OCI-LY3 (cell line): ENCODE measurements at regions not wholly inside any gene's neighbourhood (a gene's known extent, or its start where the extent isn't known, plus 50 kb on each side); places are given as distances from the start of the nearest gene placed in this dataset.

Experiments used
- H2AFZ ChIP-seq: fragments of 200-600, 300-600 bp; shearing (Covaris generic); 2 replicates; pipeline ENCODE4 v1.6.0; 2014; ENCODE audit warnings: antibody characterized with exemption, low read depth, low read length
- H3K27ac ChIP-seq: fragments of 200-600, 300-600 bp; sonication (generic); 2 replicates; pipeline ENCODE4 v1.5.1; 2014; ENCODE audit warnings: mild to moderate bottlenecking, low read length, moderate library complexity, mixed read lengths
- H3K27me3 ChIP-seq: fragments of 200-600, 300-600 bp; sonication (generic); 2 replicates; pipeline ENCODE4 v1.6.1; 2014; ENCODE audit warnings: low read depth, low read length, mixed read lengths
- H3K36me3 ChIP-seq: fragments of 200-600, 300-600 bp; sonication (generic); replicated peaks from 2 replicates; pipeline ENCODE3; 2014; ENCODE audit warnings: low read depth, low read length, mixed read lengths
- H3K4me1 ChIP-seq: fragments of 300-600, 200-600 bp; sonication (generic); 2 replicates; pipeline ENCODE4 v1.6.1; 2014; ENCODE audit warnings: low read length, mixed read lengths
- H3K4me2 ChIP-seq: fragments of 200-600, 300-600 bp; sonication (generic); 2 replicates; pipeline ENCODE4 v1.6.1; 2014; ENCODE audit warnings: low read length, mixed read lengths
- H3K4me3 ChIP-seq: fragments of 300-600, 200-600 bp; sonication (generic); 2 replicates; pipeline ENCODE4 v1.5.1; 2014; ENCODE audit warnings: antibody characterized with exemption, mild to moderate bottlenecking, low read length, moderate library complexity
- H3K79me2 ChIP-seq: fragments of 300-600, 200-600 bp; shearing (Covaris generic); 2 replicates; pipeline ENCODE4 v1.6.1; 2014; ENCODE audit warnings: mild to moderate bottlenecking, low read length, mixed read lengths
- H3K9ac ChIP-seq: fragments of 300-600, 200-600 bp; shearing (Covaris generic); 2 replicates; pipeline ENCODE4 v1.6.0; 2014; ENCODE audit warnings: mild to moderate bottlenecking, low read length, moderate library complexity
- H3K9me3 ChIP-seq: fragments of 200-600, 300-600 bp; shearing (Covaris generic); 2 replicates; pipeline ENCODE4 v1.6.1; 2014; ENCODE audit warnings: low read length, mixed read lengths; ENCODE audit not compliant: insufficient read depth
- H4K20me1 ChIP-seq: fragments of 200-600, 300-600 bp; sonication (generic); 2 replicates; pipeline ENCODE4 v1.6.1; 2016; ENCODE audit warnings: low read length, mixed read lengths; ENCODE audit not compliant: insufficient read depth
- EZH2phosphoT487 ChIP-seq: fragments of 200-600 bp; shearing (Covaris generic); IDR thresholded peaks from 2 replicates; pipeline ENCODE4 v1.6.1; 2018; ENCODE audit warnings: antibody characterized with exemption, mixed run types, low read depth
- TF ChIP-seq, protein P1 (sequence below): fragments of 200-600, 300-600 bp; sonication (generic); IDR thresholded peaks from 2 replicates; pipeline ENCODE4 v1.5.1; 2014; ENCODE audit warnings: antibody characterized with exemption, low read length, low read depth

DNA sequence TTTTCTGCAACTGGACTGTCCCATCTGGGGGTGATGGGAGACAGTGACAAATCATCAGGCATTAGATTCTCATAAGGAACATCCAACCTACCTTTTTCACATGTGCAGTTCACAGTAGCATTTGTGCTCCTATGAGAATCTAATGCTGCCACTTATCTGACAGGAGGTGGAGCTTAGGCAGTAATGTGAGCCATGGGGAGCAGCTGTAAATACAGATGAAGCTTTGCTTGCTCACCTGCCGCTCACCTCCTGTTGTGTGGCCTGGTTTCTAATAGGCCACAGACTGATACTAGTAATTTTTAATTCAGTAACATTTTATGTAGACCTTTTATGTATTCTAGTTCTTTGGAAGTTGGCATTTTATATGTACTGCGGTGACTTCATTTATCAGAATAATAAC is 180.1 kb upstream of the SPOPL start:
- Histone ChIP-seq H2AFZ (no peak overlapping the region), H3K36me3 (no peaks in the 10 kb centered on the region), H3K4me3 (no peak overlapping the region), H3K9ac (no peak overlapping the region), H3K79me2 (no peaks in the 10 kb centered on the region), H3K4me1 (peaks cover 21% of the 10 kb centered on the region), H3K4me2 (no peak overlapping the region), H3K27ac (no peak overlapping the region), H3K27me3 (no peaks in the 10 kb centered on the region), H3K9me3 (no peaks in the 10 kb centered on the region), H4K20me1 (no peaks in the 10 kb centered on the region)
- TF ChIP-seq EZH2phosphoT487: no peak
- TF ChIP-seq, protein P1, sequence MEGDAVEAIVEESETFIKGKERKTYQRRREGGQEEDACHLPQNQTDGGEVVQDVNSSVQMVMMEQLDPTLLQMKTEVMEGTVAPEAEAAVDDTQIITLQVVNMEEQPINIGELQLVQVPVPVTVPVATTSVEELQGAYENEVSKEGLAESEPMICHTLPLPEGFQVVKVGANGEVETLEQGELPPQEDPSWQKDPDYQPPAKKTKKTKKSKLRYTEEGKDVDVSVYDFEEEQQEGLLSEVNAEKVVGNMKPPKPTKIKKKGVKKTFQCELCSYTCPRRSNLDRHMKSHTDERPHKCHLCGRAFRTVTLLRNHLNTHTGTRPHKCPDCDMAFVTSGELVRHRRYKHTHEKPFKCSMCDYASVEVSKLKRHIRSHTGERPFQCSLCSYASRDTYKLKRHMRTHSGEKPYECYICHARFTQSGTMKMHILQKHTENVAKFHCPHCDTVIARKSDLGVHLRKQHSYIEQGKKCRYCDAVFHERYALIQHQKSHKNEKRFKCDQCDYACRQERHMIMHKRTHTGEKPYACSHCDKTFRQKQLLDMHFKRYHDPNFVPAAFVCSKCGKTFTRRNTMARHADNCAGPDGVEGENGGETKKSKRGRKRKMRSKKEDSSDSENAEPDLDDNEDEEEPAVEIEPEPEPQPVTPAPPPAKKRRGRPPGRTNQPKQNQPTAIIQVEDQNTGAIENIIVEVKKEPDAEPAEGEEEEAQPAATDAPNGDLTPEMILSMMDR: no peak

DNA sequence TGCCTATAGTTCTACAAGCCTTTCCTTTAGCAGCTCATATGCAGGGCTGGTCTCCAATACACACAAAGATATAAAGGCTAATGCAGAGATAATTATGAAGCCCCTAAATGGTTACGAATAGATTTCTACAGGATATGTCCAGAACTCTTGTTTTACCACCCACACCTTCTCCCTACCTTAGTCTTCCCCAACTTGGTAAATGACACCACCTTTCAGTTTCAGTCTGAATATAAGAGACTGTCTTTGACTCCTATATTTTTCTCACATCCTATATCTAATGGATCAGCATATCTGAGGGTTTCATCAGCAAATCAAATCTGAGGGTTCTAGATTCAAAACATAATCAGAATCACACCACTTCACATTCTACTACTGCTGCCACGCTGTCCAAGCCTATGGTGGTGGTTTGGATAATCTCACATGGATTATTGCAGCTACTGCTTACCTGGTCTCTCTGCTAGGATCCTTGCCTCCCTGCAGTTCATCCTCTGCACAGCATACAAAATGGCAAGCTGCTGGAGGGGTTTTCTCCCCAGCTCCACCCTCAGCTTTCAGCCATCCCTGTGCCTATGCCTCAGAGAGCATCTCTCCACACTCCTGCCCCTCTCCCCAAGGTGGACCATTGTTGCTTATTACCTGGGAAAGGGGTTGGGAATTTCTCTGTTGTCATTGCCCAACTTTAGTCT is 178.0 kb upstream of the SPOPL start:
- H3K9ac ChIP-seq: no peak overlapping the region
- no peaks in the 10 kb centered on the region for H4K20me1 ChIP-seq
- no peaks in the 10 kb centered on the region for H3K9me3 ChIP-seq
- TF ChIP-seq, protein P1: no peak
- no peak for TF ChIP-seq EZH2phosphoT487
- H3K4me1 ChIP-seq: peaks cover 21% of the 10 kb centered on the region
- no peak overlapping the region for H3K27ac ChIP-seq
- no peaks in the 10 kb centered on the region for H3K36me3 ChIP-seq
- H2AFZ ChIP-seq: no peak overlapping the region
- H3K4me3 ChIP-seq: no peak overlapping the region
- no peaks in the 10 kb centered on the region for H3K27me3 ChIP-seq
- peak overlapping the region; percentile 28 for H3K4me2 ChIP-seq
- H3K79me2 ChIP-seq: no peaks in the 10 kb centered on the region

DNA sequence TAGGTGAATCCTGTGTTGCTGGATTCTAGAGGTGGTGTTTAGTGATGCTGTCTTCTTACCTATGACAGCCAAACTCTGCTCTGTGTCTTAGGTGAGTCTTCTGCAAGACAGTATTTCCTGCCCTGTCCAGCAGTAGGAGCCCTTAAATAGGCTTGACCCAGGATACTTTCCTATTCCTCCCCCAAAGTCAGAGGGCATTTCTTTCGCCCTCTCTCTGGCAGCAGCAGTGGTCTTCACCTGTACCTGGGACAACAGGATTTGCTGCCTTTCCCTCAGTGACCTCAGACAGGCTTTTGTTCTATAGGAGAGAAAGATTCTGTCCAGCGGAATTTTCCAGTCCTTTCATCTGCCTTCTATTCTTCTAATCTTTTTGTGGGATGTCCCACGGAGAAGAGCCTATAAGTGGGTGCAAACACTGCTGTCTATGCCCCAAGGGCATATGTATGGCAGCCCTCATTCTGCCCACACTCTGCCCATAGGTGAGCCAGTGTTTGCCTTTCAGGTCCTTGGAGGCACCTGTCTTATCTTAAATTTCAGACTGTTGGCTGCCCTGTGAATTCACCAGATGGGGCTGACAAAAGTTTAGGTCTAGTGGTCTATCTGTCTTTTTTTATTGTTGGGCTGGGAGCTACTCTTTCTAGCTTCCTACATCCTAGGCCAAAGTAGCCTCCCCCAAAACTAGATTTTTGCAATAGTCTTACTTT is 177.3 kb upstream of the SPOPL start:
- no peak overlapping the region for H3K4me3 ChIP-seq
- H3K9me3 ChIP-seq: no peaks in the 10 kb centered on the region
- no peak overlapping the region for H3K9ac ChIP-seq
- no peak overlapping the region for H3K27ac ChIP-seq
- H3K4me1 ChIP-seq: peaks cover 21% of the 10 kb centered on the region
- TF ChIP-seq, protein P1: no peak; the same call in 1 of the 2 replicates
- TF ChIP-seq EZH2phosphoT487: no peak
- H3K79me2 ChIP-seq: no peaks in the 10 kb centered on the region
- H4K20me1 ChIP-seq: no peaks in the 10 kb centered on the region
- no peaks in the 10 kb centered on the region for H3K36me3 ChIP-seq
- H2AFZ ChIP-seq: no peak overlapping the region
- no peak overlapping the region for H3K4me2 ChIP-seq
- H3K27me3 ChIP-seq: no peaks in the 10 kb centered on the region

DNA sequence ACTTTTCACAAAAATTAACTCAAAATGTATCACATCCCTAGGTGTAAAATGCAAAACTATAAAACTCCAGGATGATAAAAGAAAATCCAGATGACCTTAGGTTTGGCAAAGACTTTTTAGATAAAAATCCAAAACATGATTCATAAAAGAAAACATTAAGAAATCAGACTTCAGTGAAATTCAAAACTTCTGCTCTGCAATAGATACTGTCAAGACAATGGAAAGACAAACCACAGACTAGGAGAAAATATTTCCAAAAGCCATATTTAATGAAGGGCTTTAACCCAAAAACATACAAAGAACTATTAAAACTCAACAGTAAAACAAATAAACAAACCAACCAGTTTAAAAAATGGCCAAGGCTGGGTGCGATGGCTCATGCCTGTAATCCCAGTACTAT is 173.6 kb upstream of the SPOPL start:
- no peak overlapping the region for H3K9ac ChIP-seq
- no peaks in the 10 kb centered on the region for H3K27me3 ChIP-seq
- no peaks in the 10 kb centered on the region for H3K9me3 ChIP-seq
- no peak overlapping the region for H3K27ac ChIP-seq
- no peak overlapping the region for H2AFZ ChIP-seq
- H4K20me1 ChIP-seq: no peaks in the 10 kb centered on the region
- H3K36me3 ChIP-seq: no peaks in the 10 kb centered on the region
- no peaks in the 10 kb centered on the region for H3K79me2 ChIP-seq
- H3K4me2 ChIP-seq: no peak overlapping the region
- no peak for TF ChIP-seq EZH2phosphoT487
- TF ChIP-seq, protein P1: no peak
- peaks cover 18% of the 10 kb centered on the region for H3K4me1 ChIP-seq
- no peak overlapping the region for H3K4me3 ChIP-seq
